Lung (tissue), 11 donors: ENCODE measurements at regions not wholly inside any gene's neighbourhood (a gene's known extent, or its start where the extent isn't known, plus 50 kb on each side); places are given as distances from the start of the nearest gene placed in this dataset.

ENCODE experiments used
- ATAC-seq: fragments of 200-7000 bp; cut with Tn5 transposase; one replicate; pipeline ENCODE4 v1.9.1; 2020; ENCODE audit warnings: moderate number of reproducible peaks; ENCODE audit not compliant: insufficient read depth, low FRiP score
- DNase-seq, 3 donors: peaks; one replicate each; pipeline ENCODE4 v3.0.0-alpha.2; 2013 to 2017
- H3K27ac ChIP-seq, 2 donors: one replicate each; pipeline ENCODE4 v1.5.1; 2013; ENCODE audit warnings: mild to moderate bottlenecking in 2 of 2, moderate library complexity in 2 of 2, control low read depth in 1 of 2, inconsistent platforms in 1 of 2, low read depth in 1 of 2, low read length in 1 of 2
- H3K27me3 ChIP-seq, 3 donors: one replicate each; pipeline ENCODE4 v1.5.1; 2013; ENCODE audit warnings: low read length in 2 of 3; ENCODE audit not compliant: control insufficient read depth in 3 of 3, insufficient read depth in 3 of 3
- H3K36me3 ChIP-seq, 4 donors: one replicate each; pipeline ENCODE4 v1.5.1; 2013; ENCODE audit warnings: low read length in 4 of 4, mild to moderate bottlenecking in 1 of 4, moderate library complexity in 1 of 4; ENCODE audit not compliant: control insufficient read depth in 4 of 4, insufficient read depth in 4 of 4
- H3K4me1 ChIP-seq, 5 donors: one replicate each; pipeline ENCODE4 v1.5.1; 2013; ENCODE audit warnings: low read length in 5 of 5, mild to moderate bottlenecking in 2 of 5, moderate library complexity in 1 of 5; ENCODE audit not compliant: control insufficient read depth in 5 of 5, insufficient read depth in 5 of 5
- H3K4me3 ChIP-seq: one replicate; pipeline ENCODE4 v1.5.1; 2013; ENCODE audit warnings: mild to moderate bottlenecking, control low read depth, moderate library complexity
- H3K9ac ChIP-seq, 2 donors: one replicate each; pipeline ENCODE4 v1.5.1; 2013; ENCODE audit warnings: low read length in 2 of 2, control low read depth in 1 of 2; ENCODE audit not compliant: insufficient read depth in 1 of 2
- H3K9me3 ChIP-seq, 4 donors: one replicate each; pipeline ENCODE4 v1.5.1; 2013; ENCODE audit warnings: low read length in 3 of 4, mild to moderate bottlenecking in 1 of 4, moderate library complexity in 1 of 4; ENCODE audit not compliant: control insufficient read depth in 4 of 4, insufficient read depth in 3 of 4
- CTCF ChIP-seq: IDR thresholded peaks from 2 replicates; pipeline ENCODE4 v1.5.1; 2012; ENCODE audit warnings: mild to moderate bottlenecking; ENCODE audit errors: control extremely low read depth, extremely low read depth
- WGBS, 2 donors: extraction: QIAGEN DNeasy Blood & Tissue Kit; methylation state at CpG; one replicate each; pipeline ENCODE4 v1.1.7; 2013; 5-methylcytosine and 5-hydroxymethylcytosine counted together
- donor health status: control.
- donor health status: control.
- donor health status: Bipolar disorder and iron deficiency.
- donor health status: healthy.
- donor health status: DM: yes; HTN: yes; CAD: no.

GRCh38 chr16:88306860-88307545 is 75.8 kb upstream of the ZNF469 start:
- peak in 1 of 3 donors; percentile 21 for DNase-seq

GRCh38 chr16:88308441-88309173 is 74.2 kb upstream of the ZNF469 start:
- peaks cover 0 to 10% (median 2%) of the 10 kb centered on the region in 4 donors for H3K9me3 ChIP-seq
- no peaks in the 10 kb centered on the region for H3K27me3 ChIP-seq
- peaks cover 0 to 14% (median 13%) of the 10 kb centered on the region in 5 donors for H3K4me1 ChIP-seq
- H3K36me3 ChIP-seq = no peaks in the 10 kb centered on the region
- no peak overlapping the region for H3K27ac ChIP-seq
- no peak overlapping the region for H3K9ac ChIP-seq
- TF ChIP-seq CTCF = no peak
- 88 to 89% methylated on average over 5 of the region's 5 CpGs for WGBS, 2 donors
- H3K4me3 ChIP-seq = no peak overlapping the region
- ATAC-seq = no peak
- DNase-seq = no peak

More at GRCh38 chr16:88306860-88307545, 75.8 kb upstream of the ZNF469 start:
- no peak for TF ChIP-seq CTCF
- Histone ChIP-seq H3K9me3 (peaks cover 0 to 22% (median 2%) of the 10 kb centered on the region in 4 donors), H3K36me3 (no peaks in the 10 kb centered on the region), H3K4me1 (peaks cover 0 to 14% (median 13%) of the 10 kb centered on the region in 5 donors), H3K4me3 (no peak overlapping the region), H3K9ac (no peak overlapping the region), H3K27ac (no peak overlapping the region), H3K27me3 (no peaks in the 10 kb centered on the region)
- no peak for ATAC-seq
- 49 to 70% methylated on average over 6 of the region's 6 CpGs for WGBS, 2 donors

DNA sequence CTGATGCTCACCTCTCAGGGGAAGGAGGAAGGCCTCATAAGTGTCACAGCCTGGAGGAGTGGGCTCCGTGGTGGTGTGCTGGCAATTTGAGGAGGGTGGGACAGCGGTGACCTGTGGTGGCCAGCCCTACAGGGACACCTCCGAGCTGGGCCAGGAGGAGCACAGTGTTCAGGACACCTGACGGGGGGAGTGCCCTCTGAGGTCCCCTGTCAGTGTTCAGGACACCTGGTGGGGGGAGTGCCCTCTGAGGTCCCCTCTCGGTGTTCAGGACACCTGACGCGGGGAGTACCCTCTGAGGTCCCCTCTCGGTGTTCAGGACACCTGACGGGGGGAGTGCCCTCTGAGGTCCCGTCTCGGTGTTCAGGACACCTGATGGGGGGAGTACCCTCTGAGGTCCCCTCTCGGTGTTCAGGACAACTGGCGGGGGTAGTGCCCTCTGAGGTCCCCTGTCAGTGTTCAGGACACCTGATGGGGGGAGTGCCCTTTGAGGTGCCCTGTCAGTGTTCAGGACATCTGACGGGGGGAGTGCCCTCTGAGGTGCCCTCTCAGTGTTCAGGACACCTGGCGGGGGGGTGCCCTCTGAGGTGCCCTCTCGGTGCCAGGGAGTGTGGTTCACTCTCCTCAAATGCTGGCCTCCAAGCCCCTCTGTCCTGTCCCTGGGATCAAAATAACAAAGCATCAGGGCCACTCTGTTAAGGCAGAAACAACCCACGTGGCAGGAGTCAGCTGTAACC is 73.4 kb upstream of the ZNF469 start:
- Histone ChIP-seq H3K9ac (no peak overlapping the region), H3K27me3 (no peaks in the 10 kb centered on the region), H3K9me3 (peaks cover 0 to 7% (median 2%) of the 10 kb centered on the region in 4 donors), H3K4me3 (no peak overlapping the region), H3K36me3 (no peaks in the 10 kb centered on the region), H3K27ac (no peak overlapping the region), H3K4me1 (peaks cover 0 to 13% (median 9%) of the 10 kb centered on the region in 5 donors)
- ATAC-seq (no peak), DNase-seq (no peak)
- 89% methylated on average over 16 to 17 of the region's 17 CpGs for WGBS, 2 donors
- TF ChIP-seq CTCF = no peak
